ENCODE measurements at regions not wholly inside any gene's neighbourhood (a gene's known extent, or its start where the extent isn't known, plus 50 kb on each side); places are given as distances from the start of the nearest gene placed in this dataset.
"Not testable (repeated sequence)": the region's sequence is repeated elsewhere in the genome, so short reads cannot be mapped to it uniquely, and the experiment has no call there.

DNA sequence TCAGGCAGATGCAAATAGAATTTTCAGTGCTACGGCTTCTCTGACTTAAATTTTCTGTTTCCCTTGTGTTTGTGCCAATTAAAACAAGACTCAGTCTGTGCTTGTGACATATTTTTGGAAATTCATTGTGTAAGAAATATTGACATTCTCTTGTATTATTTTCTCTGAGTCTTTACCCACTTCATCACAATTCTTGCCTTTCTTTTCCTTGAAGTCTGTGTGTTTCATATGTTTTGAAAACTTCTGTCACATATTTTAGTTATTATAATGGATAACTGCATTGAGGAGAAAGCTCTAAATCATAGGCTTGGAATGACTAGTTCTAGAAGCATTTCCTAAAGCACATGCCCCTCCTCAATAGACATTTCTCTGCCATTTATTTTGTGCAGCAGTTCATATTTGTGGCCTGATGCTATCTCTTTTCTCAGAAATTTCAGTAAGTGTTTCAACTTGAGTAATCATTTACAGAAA lies 206.6 kb downstream of the PALM2AKAP2 start:
- no peak for DNase-seq

DNA sequence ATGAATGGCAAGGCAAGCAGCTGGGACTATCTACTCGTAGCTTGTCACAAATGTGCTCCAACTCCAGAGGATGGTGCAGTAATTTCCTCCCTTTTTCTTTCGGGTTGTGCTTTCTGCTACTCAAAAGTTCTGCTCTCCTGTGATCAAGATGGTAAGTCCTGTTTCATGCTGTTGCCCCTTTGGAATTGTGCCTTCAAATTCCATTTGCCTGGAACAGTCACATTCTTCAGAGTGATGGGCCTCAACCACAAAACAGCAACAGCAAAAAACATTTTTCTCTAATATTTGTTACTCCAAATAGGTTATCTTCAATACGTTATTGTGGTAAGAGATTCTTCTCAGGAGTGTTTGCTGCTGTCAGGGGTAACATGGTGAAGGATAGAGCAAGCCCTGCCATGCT lies 209.3 kb downstream of the PALM2AKAP2 start:
- DNase-seq, result no peak

DNA sequence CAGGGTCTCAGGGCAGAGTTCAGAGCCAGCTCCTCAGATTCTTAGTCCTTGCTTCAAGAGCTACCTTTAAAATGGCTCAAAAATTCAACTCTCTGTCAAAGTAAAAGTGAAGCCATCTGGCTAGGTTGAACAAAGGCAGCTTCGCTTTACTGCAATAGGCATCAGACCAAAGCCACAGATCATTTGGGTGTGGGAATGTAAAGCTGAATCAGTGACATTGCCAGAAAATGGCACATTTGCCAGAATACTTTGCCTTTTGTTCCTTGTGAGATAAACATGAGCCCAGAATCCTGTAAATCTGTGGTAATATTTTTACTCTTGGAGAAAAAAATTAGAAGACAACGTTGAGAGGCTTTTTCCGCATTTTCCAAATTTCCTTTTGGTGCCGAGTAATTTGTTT lies 210.5 kb downstream of the PALM2AKAP2 start:
- no peak for DNase-seq

DNA sequence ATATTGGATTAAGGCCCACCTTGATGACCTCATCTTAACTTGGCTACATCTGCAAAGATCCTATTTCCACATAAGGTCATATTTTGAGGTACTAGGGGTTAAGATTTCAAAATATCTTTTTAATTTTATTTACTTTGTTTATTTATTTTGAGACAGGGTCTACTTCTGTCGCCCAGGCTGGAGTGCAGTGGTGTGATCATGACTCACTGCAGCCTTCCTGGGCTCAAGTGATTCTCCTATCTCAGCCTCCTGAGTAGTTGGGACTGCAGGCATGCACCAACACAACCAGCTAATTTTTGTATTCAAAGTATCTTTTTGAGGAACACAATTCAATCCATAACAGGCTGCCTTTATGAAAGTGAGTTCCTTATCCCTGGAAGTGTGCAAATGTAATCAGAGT lies 212.3 kb downstream of the PALM2AKAP2 start:
- no peak for DNase-seq

DNA sequence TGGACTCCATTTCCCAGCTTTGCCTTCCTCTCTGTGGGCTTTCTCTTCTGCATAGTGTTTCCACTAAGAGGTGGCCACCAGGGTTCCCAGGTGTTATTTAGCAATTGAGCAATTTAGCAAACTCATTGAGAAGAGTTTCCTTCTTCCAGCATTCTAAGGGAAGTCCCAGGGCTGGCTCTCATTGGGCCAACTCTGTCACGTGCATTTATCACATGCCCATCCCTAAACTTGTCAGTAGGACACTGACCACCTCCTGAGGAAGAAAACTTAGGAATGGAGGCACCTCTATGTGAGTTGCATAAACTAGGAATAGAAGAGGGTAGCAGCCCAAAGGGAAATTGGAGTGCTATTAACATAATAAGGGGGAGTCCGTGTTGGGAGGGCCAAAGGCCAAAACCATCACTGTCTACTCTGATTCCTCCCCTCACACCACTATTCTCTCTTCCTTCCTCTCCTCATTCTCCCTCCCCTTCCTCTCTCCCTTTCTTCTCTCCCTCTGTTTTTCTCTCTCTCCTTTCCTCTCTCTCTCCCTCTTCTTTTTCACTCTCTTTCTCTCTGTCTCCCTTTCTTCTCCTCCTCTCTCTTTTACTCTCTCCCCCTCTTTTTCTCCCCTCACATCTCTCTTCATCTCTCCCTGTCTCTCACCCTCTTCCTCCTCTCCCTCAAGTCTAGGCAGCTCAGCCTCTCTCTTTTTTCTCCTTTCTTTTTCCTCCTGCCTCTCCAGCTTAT lies 213.4 kb downstream of the PALM2AKAP2 start:
- DNase-seq, result no peak

DNA sequence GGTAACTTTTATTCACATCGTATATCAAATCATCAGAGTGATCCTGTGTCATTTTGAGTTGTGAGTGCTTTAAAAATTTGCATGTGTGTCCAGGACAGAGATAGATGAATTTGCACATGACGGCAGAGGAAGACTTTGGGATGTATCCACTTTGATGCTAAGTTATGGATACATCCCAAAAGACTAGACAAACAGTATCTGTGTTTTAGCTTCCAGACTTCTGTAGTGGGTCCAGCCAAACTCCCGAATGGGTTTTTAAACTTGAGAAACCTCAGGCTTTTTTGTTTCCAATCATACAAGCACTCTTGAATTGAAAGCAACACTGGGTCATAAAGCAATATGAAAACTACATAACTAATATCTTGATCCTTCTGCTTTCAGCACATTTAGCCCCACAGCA lies 213.8 kb downstream of the C9orf152 start:
- no peak for DNase-seq

DNA sequence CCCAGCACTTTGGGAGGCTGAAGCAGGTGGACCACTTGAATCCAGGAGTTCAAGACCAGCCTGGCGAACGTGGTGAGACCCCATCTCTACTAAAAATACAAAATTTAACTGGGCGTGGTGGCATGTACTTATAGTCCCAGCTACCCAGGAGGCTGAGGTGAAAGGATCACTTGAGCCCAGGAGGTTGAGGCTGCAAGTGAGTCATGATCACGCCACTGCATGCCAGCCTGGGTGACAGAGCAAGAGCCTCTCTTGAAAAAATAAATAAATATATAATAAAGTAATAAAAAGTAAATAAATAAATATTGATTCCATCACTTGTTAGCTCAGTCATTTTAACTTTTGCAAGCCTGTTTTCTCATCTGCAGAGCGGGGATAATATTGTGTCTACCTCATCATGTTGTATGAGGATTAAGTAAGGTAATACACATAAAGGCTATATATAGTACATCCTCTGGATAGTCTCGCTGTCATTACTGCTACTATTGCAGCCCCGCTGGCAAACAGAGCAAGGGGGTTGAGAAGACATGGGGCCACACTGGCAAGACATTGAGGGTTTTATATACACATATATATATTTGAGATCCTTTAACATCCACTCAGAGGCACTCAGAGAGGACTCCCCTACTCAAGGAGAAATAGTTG lies 210.9 kb downstream of the C9orf152 start:
- no peak for DNase-seq

DNA sequence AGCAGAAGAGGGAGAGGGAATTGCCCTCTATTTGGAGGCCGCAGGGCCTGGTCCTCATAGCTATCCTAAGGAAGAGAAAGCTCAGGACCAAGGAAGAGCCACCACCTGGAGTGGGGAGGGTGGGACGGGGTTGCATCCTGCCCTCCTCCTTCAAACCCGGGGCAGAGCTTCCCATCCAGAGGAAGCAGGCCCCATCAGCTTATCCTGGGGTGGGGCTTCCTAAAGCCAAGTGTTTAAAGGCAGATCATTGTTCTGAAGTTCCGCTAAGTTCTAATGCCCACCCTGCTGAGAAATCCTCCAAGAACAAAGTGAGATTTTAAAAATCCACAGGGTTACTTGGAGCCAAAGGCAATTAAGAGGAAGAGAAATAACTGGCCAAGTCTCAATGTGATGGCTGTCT lies 210.3 kb downstream of the C9orf152 start:
- DNase-seq, result no peak

DNA sequence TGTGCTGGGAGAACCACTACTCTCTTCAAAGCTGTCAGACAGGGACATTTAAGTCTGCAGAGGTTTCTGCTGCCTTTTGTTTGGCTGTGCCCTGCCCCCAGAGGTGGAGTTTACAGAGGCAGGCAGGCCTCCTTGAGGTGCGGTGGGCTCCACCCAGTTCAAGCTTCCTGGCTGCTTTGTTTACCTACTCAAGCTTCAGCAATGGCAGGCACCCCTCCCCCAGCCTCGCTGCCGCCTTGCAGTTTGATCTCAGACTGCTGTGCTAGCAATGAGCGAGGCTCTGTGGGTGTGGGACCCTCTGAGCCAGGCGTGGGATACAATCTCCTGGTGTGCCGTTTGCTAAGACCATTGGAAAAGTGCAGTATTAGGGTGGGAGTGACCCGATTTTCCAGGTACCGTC lies 202.4 kb downstream of the C9orf152 start:
- DNase-seq, result not testable (repeated sequence)

DNA sequence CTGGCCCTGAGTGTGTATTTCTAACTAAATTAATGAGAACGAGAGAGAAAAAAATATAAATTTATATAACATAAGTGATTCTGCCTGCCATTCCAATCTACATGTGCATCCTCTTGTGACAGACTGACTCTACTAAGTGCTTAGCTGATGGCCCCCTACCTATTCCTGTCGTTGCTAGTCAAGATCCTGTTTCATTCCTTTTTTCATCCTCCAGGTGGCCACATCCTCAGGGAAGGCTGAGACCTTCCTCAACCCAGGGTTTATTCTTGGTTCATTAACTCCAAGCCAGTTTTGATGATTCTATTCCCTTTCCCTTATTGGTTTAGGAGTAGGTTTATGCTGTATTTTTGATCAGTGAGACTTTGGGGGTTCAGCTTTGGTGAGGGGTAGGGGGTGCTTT lies 201.3 kb downstream of the C9orf152 start:
- peak; percentile 24 for DNase-seq

DNA sequence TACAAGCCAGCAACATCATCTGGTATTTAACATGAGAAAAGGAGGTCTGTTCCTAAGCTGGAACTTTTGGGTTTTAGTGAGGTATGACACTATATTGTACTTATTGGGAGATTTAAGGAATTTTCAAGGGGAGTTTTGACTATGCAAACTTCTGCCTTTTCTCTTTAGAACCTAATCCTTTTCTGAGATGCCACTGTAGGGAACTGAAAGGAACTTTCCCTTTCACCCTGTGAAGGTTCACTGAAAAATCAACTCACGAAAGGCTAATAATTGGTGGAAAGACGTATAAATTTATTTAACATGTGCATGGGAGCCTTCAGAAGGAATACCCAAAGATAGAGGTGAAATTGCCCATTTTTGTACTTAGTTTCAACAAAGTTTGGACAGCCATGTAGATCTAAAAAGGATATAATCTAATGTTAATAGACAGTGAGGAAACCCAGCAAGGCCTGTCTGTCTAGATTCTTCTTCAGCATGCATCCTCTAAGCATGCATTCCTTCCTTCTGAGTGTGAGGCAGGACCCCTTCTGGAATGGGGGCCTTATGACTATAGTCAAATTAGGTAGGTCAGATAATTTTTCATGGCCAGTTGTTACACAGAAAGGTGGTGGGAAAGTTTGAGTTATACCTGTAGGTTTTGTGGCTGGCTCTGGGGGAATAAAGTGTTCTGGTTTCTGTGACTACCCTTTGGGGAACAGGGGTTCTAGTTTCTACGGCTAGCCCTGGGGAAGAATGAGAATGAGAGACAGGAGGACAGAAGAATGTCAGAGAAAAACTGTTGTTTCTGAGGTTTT lies 200.3 kb downstream of the C9orf152 start:
- DNase-seq, result no peak

DNA sequence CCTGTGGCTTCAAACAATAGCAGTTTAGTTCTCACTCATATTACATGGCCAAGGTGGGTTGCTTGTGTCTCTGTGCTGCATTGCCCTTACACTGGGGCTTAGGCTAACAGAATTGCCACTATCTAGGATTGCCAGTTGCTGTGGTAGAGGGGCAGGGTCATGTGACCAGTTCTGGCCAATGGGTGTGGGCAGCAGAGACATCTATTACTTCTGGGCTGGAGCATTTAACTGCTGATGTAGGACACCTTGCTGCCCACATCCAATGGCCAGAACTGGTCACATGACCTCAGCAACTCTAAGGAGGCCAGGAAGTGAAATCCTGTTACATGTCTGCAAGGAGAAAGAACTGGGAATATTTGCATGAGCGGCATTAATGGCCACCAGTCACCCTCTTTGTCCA lies 199.3 kb downstream of the C9orf152 start:
- DNase-seq, result no peak

DNA sequence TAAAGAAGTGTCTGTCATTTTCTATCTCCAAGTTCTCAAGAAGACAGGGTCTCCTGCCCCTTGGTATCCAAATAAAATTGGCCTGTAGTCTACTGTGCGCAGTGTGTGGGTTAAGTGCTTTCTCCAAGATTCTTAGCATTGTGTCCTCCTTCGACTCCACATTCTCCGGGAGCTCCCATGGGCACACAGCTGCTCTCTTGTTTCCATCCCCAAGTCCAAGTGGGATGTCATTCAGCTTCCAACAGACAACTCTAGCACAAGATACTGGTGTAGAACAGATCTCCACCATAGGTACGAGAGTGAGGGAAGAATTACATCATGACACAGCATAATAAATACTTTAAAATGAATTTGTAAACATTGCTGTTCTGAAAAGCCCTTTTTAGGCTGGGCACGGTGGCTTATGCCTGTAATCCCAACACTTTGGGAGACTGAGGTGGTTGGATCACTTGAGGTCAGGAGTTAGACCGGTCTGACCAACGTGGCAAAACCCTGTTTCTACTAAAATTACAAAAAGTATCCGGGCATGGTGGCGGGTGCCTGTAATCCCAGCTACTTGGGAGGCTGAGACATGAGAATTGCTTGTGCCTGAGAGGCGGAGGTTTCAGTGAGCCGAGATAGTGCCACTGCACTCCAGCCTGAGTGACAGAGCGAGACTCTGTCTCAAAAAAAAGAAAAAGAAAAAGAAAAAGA lies 196.2 kb downstream of the C9orf152 start:
- no peak for DNase-seq

DNA sequence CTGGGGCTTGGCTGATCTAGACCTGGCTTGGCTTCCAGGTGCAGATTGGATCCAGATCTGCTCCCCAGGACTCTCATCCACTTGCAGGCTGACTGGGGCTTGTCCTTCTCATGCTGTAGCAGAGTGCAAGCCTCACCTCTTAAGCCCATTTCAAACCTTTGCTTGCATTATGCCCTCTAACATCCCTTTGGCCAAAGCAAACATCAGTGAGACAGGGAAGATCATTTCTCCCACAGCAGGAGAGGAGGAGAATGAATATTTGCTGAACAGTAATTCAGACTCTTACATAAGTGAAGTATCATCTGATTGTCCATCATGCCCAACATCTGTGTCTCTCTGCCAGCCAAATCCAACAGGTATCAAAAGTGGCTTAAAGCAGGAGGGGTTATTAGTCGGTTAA lies 194.9 kb downstream of the C9orf152 start:
- DNase-seq, result no peak

DNA sequence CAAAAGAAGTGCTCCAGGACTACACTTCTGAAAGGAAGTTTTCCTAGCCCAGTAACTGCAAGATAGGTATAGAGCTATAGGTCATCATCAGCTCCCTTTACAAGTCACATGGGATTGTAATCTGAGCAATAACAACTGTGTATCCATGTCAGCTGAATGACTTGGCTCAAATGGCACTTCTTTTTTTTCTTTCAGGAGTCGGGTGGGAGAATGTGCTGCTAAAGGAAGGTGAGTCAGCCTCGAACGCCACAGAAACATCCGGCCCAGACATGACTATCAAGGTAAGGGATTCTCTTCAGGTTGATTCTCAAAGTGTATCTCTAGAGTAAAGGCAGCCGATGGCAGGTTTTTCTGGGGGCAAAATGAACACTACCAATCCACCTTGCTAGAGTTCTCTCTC lies 192.2 kb downstream of the C9orf152 start:
- DNase-seq, result peak; percentile 35

DNA sequence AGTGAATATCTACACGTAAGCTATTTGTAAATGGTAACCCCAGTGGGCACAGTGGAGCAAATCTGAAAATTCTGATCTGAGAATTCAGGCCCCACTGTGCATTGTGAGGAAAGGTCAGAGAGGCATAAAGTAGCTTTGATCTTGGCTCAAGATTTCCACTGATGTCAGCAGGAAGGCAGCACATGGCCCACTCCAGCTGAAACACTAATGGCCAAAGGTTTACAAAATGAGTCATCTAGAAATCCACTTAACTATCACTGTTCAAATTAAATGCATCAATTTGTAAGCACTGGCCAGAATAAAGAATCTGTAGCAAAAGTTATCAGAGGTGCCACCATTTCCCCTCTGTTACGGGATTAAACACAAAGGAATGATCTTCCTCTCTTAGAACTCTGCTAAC lies 191.6 kb downstream of the C9orf152 start:
- no peak for DNase-seq

DNA sequence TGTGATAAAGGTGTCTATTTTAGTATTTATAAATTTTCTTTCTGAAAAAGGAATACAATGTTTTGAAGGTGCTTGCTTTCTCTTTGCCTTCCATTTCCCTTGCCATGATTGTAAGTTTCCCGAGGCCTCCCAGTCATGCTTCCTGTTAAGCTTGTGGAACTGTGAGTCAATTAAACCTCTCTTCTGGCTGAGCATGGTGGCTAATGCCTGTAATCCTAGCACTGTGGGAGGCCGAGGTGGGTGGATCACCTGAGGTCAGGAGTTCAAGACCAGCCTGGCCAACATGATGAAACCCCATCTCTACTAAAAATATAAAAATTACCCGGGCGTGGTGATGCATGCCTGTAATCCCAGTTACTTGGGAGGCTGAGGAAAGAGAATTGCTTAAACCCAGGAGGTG lies 187.7 kb downstream of the C9orf152 start:
- not testable (repeated sequence) for DNase-seq

DNA sequence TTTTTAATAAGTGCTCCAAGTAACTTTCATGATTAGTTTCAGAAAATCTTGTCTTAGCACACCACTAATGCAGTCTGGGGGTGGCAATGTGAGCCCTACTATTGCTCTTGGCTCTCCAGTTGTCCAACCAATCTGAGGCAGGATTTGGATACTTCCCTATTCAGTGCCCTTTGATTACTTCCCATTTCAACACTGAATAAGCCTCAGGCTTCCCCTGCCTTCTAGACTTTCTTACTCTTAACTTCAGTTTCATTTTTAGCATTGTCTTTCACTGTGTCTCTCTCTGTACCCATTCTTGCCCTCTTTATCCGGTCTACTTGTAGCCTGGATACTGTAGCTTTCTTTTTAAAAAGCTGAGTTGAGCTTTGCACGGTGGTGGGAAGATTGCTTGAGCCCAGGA lies 186.1 kb downstream of the C9orf152 start:
- no peak for DNase-seq

DNA sequence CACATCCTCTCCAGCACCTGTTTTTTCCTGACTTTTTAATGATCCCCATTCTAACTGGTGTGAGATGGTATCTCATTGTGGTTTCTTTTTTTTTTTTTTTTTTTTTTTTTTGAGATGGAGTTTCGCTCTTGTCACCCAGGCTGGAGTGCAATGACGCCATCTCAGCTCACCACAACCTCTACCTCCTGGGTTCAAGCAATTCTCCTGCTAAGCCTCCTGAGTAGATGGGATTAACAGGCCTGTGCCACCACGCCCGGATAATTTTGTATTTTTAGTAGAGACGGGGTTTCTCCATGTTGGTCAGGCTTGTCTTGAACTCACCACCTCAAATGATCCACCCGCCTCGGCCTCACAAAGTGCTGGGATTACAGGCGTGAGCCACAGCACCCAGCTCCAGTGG lies 184.7 kb downstream of the C9orf152 start:
- not testable (repeated sequence) for DNase-seq

DNA sequence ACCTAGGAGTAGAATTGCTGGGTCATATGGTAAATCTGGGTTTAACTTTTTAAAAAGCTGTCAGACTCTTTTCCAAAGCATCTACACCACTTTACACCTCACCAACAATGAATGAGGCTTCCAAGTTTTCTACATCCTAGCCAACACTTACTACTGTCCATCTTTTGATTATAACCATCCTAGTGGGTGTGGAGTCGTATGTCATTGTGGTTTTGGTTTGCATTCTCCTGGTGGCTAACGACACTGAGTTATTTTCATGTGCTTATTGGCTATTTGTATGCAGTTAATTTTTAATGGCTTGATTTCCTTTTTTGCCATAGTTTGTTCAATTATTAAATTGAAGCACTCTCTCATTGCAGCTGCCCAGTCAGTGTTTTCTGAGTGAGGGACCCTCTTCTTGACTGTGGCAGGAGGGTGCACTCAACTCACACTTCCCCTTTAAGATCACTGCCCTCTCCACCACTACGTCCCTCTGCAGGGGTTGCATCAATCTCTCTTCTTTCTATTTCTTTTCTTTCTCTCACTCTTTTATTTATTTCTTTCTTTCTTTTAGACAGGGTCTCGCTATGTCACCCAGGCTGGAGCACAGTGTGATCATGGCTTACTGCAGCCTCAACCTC lies 182.3 kb downstream of the C9orf152 start:
- DNase-seq, result no peak

DNA sequence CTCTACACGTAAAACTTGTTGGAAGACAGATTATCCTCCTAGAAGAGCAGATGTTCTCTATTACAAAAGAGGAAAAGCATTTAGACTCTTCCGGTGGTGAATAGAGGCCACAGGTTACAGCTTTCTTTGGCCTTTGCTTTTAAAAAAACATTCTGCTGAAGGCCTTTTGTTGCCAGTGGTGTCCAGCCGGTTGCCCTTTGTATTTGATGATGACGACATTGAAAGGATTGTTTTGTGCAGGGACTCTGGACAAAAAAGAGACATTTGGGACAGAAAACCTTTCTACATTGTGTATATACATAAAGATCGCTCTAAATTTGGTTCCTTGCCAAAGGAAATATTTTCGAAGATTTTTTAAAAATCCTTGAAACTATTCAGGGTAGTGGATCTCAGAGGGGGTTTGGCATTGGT lies 180.3 kb downstream of the C9orf152 start:
- no peak for DNase-seq

DNA sequence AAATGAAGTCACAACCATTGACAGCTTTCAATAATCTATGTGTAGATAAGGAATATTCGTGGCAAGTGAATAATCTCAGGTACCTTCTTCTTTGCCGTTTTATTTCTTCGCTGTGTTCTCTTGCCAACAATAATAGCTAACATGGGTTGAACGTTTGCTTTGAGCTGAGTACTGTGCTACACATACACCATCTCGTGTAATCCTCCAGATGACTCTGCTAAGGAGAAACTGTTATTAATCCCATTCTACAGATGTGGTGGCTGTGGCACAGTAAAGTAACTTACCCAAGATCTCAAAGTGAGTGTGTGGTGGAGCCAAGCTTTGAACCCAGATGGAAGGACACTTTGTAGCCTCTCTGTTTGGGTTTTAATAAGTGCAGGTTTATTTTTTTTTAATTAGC lies 179.7 kb downstream of the C9orf152 start:
- DNase-seq, result no peak

DNA sequence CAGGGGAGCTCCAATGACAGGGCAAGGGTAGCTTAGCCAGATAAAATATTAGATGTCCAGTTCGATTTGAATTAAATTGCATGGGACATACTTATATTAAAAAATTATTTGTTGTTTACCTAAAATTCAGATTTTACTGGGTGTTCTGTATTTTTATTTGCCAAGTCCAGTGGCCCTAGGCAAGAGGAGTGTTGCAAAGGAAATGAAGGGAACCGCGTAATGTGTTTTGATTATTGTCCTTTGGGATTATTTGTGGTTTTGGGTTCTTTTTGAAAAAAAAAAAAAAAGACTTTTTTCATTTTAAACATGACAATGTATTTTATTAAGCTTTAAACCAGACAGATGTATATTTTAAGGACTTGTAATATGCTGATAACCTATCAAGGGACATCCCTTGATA lies 179.3 kb downstream of the C9orf152 start:
- DNase-seq, result no peak
